Suprapubic skin (tissue), 4 donors: ENCODE measurements at regions not wholly inside any gene's neighbourhood (a gene's known extent, or its start where the extent isn't known, plus 50 kb on each side); places are given as distances from the start of the nearest gene placed in this dataset.

Source experiments
- CTCF ChIP-seq, 2 donors: fragments of 200-600 bp in 1 of 2; fragments of 450-650 bp in 1 of 2; sonication (generic) in 1 of 2; IDR thresholded peaks; one replicate each; pipeline ENCODE4 v1.5.1; 2016 to 2019; ENCODE audit warnings: antibody characterized with exemption in 2 of 2, mild to moderate bottlenecking in 1 of 2, moderate library complexity in 1 of 2
- POLR2A ChIP-seq, 2 donors: fragments of 450-650 bp; IDR thresholded peaks; one replicate each; pipeline ENCODE4 v1.6.1; 2017; ENCODE audit warnings: antibody characterized with exemption in 2 of 2, mild to moderate bottlenecking in 2 of 2, moderate library complexity in 2 of 2
- POLR2AphosphoS5 ChIP-seq, 3 donors: sonication (generic); formaldehyde crosslinking; IDR thresholded peaks; one replicate each; pipeline ENCODE4 v1.6.1; 2017; ENCODE audit warnings: antibody characterized with exemption in 3 of 3

GRCh38 chr1:214927796-214928195, 154.7 kb upstream of the KCNK2 start:
- TF ChIP-seq CTCF (IDR thresholded peaks at IDR 0.05): no peak
- no peak for TF ChIP-seq POLR2AphosphoS5 (IDR thresholded peaks at IDR 0.05)
- TF ChIP-seq POLR2A (IDR thresholded peaks at IDR 0.05): no peak
